ENCODE measurements at regions not wholly inside any gene's neighbourhood (a gene's known extent, or its start where the extent isn't known, plus 50 kb on each side); places are given as distances from the start of the nearest gene placed in this dataset.

- DNase-seq, result no peak
Observed at GRCh38 chr12:14257303-14257733, 108.2 kb upstream of the ATF7IP start.

GRCh38 chr12:14257734-14258574 is 107.5 kb upstream of the ATF7IP start:
- DNase-seq, result peak; percentile 89

GRCh38 chr12:14258575-14258940 is 106.9 kb upstream of the ATF7IP start:
- DNase-seq, result no peak

GRCh38 chr12:14259481-14260010 is 105.9 kb upstream of the ATF7IP start:
- no peak for DNase-seq

- no peak for DNase-seq
Observed at GRCh38 chr12:14260011-14260993, 105.2 kb upstream of the ATF7IP start.

- no peak for DNase-seq
Observed at GRCh38 chr12:14261096-14261495, 104.4 kb upstream of the ATF7IP start.

GRCh38 chr12:14261861-14262260 is 103.6 kb upstream of the ATF7IP start:
- no peak for DNase-seq

- DNase-seq, result no peak
Observed at GRCh38 chr12:14262771-14263511, 102.5 kb upstream of the ATF7IP start.

- DNase-seq, result no peak
Observed at GRCh38 chr12:14263742-14264141, 101.7 kb upstream of the ATF7IP start.

GRCh38 chr12:14264316-14264715 is 101.2 kb upstream of the ATF7IP start:
- DNase-seq, result no peak

GRCh38 chr12:14264778-14265177 is 100.7 kb upstream of the ATF7IP start:
- DNase-seq, result no peak

GRCh38 chr12:14268120-14268515 is 97.4 kb upstream of the ATF7IP start:
- DNase-seq, result no peak

GRCh38 chr12:14270392-14270791 is 95.1 kb upstream of the ATF7IP start:
- no peak for DNase-seq

- DNase-seq, result no peak
Observed at GRCh38 chr12:14272956-14273912, 92.2 kb upstream of the ATF7IP start.

- DNase-seq, result no peak
Observed at GRCh38 chr12:14273913-14274311, 91.6 kb upstream of the ATF7IP start.

GRCh38 chr12:14275111-14275510 is 90.4 kb upstream of the ATF7IP start:
- no peak for DNase-seq

- no peak for DNase-seq
Observed at GRCh38 chr12:14275886-14276285, 89.6 kb upstream of the ATF7IP start.

- no peak for DNase-seq
Observed at GRCh38 chr12:14278294-14278953, 87.1 kb upstream of the ATF7IP start.

- DNase-seq, result no peak
Observed at GRCh38 chr12:14279845-14280244, 85.6 kb upstream of the ATF7IP start.

GRCh38 chr12:14280921-14281320 is 84.6 kb upstream of the ATF7IP start:
- no peak for DNase-seq

GRCh38 chr12:14281539-14281938 is 83.9 kb upstream of the ATF7IP start:
- DNase-seq, result no peak

Data from stimulated activated CD4-positive, alpha-beta T cell treated with anti-CD3 and anti-CD28 coated beads, Interleukin-15, amount 100 ng/mL, for 24 hours (primary cell).